ENCODE measurements at regions not wholly inside any gene's neighbourhood (a gene's known extent, or its start where the extent isn't known, plus 50 kb on each side); places are given as distances from the start of the nearest gene placed in this dataset.

DNA sequence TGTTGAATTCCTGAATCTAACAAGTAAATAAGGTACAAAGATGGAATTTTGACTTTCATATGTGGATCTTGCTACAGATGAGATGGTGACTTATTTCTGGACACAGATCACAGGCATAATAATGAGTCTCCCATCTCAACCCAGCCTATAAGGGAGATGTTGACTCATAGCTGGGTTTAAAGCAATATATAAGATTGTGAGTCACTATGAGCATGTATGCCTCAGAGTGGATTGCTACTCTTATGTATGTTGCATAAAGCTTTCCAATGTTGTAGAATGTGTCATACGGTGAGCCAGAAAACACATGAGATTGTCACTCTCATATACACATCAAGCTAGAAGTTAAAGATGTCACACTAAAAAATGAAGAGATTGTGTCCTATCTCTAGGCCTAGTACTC, 884.3 kb upstream of the TSPY4 start:
- no peak for ATAC-seq
- Histone ChIP-seq H3K4me1 (ENCODE audit: low read depth) (no peaks in the 10 kb centered on the region), H3K9me3 (no peaks in the 10 kb centered on the region), H3K36me3 (ENCODE audit: low read depth) (no peaks in the 10 kb centered on the region), H3K4me3 (no peak overlapping the region)
- TF ChIP-seq, protein P1, sequence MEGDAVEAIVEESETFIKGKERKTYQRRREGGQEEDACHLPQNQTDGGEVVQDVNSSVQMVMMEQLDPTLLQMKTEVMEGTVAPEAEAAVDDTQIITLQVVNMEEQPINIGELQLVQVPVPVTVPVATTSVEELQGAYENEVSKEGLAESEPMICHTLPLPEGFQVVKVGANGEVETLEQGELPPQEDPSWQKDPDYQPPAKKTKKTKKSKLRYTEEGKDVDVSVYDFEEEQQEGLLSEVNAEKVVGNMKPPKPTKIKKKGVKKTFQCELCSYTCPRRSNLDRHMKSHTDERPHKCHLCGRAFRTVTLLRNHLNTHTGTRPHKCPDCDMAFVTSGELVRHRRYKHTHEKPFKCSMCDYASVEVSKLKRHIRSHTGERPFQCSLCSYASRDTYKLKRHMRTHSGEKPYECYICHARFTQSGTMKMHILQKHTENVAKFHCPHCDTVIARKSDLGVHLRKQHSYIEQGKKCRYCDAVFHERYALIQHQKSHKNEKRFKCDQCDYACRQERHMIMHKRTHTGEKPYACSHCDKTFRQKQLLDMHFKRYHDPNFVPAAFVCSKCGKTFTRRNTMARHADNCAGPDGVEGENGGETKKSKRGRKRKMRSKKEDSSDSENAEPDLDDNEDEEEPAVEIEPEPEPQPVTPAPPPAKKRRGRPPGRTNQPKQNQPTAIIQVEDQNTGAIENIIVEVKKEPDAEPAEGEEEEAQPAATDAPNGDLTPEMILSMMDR (IDR thresholded peaks at IDR 0.05): no peak
- intact Hi-C loops (cut with DNase I, micrococcal nuclease): no loop called here
- DNase-seq: no peak

DNA sequence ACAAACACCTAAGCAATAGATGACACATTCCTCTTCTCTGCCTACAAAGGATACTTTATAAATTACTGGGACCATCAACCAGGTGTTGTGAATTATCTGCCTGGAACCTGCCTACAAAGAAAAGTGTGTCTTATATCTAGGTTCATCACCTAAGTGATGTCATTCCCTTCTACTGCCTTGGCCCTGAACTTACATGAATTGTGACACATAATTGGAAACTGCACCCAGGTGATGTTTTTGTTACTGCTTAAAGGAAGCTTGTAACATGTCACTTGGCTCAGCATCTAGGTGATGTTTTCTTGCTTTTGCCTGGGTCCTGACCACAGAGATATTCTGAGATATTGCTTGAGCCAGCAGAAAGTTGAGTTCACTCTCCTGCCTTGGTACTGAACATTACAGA, 870.5 kb upstream of the TSPY4 start:
- Histone ChIP-seq H3K4me1 (ENCODE audit: low read depth) (no peaks in the 10 kb centered on the region), H3K4me3 (no peak overlapping the region), H3K9me3 (no peaks in the 10 kb centered on the region), H3K36me3 (ENCODE audit: low read depth) (no peaks in the 10 kb centered on the region)
- intact Hi-C loops (cut with DNase I, micrococcal nuclease): no loop called here
- ATAC-seq (no peak), DNase-seq (no peak)
- TF ChIP-seq, protein P1 (IDR thresholded peaks at IDR 0.05): no peak

DNA sequence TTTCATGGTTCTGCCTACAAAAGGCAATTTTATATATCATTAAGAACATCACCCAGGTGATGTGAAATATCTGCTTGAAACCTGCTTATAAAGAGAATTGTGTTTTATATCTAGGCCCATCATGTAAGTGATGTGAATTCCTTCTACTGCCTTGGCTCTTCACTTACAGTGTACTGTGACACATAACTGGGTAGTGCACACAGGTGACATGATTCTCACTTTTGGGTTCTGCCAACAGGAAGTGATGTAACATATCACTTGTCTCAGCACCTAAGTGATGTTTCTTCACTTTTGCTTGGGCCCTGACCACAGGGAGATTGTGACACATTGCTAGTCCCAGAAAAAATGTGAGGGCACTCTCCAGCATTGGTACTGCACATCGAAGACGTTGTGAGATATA, 867.0 kb upstream of the TSPY4 start:
- DNase-seq (no peak), ATAC-seq (no peak)
- Histone ChIP-seq H3K4me1 (ENCODE audit: low read depth) (no peaks in the 10 kb centered on the region), H3K9me3 (no peaks in the 10 kb centered on the region), H3K4me3 (no peak overlapping the region), H3K36me3 (ENCODE audit: low read depth) (no peaks in the 10 kb centered on the region)
- intact Hi-C loops (cut with DNase I, micrococcal nuclease): no loop called here
- TF ChIP-seq, protein P1 (IDR thresholded peaks at IDR 0.05): no peak

DNA sequence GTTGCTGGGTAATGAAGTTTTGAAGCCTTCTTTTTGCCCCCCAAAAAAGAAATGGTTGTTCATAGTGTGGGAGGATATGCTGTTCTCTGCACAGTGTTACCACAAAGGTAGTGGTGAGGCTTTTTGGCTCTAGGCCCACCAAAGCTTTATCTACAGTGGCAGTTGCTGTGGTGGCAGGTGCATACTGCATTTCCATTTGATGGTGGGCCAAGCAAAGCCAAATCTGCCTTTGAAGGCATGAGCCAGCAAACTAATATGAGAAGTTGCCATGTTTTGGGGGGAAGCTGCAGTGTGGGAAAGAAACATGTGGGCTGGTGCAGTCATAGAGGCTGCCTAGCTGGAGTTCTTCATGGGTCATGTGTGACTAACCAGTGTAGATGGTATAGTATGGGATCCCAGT, 858.1 kb upstream of the TSPY4 start:
- no peaks in the 10 kb centered on the region for H3K4me1 ChIP-seq (ENCODE audit: low read depth)
- H3K9me3 ChIP-seq: no peaks in the 10 kb centered on the region
- H3K4me3 ChIP-seq: no peak overlapping the region
- ATAC-seq: no peak
- intact Hi-C loops (cut with DNase I, micrococcal nuclease): no loop called here
- H3K36me3 ChIP-seq (ENCODE audit: low read depth): no peaks in the 10 kb centered on the region
- TF ChIP-seq, protein P1 (IDR thresholded peaks at IDR 0.05): no peak
- DNase-seq: no peak

DNA sequence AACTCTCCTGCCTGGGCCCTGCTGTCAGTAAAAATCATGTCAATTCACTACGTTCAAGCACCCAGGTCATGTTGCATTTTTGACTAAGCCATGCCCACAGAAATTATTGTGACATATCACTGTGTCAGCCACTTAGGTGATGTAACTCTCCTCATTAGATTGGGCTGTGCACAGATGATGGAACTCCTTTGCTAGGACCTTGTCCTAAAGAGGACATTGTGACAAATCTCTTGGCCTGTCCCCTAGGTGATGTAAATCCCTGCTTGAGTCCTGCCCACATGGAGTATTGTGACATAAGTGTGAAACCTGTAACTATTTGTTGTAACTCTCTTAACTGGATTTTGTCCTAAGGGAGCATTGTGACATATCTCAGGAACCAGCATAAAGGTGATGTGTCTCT, 848.3 kb upstream of the TSPY4 start:
- Histone ChIP-seq H3K36me3 (ENCODE audit: low read depth) (no peaks in the 10 kb centered on the region), H3K4me1 (ENCODE audit: low read depth) (no peaks in the 10 kb centered on the region), H3K9me3 (no peaks in the 10 kb centered on the region), H3K4me3 (no peak overlapping the region)
- ATAC-seq (no peak), DNase-seq (no peak)
- intact Hi-C loops (cut with DNase I, micrococcal nuclease): no loop called here
- TF ChIP-seq, protein P1 (IDR thresholded peaks at IDR 0.05): no peak

DNA sequence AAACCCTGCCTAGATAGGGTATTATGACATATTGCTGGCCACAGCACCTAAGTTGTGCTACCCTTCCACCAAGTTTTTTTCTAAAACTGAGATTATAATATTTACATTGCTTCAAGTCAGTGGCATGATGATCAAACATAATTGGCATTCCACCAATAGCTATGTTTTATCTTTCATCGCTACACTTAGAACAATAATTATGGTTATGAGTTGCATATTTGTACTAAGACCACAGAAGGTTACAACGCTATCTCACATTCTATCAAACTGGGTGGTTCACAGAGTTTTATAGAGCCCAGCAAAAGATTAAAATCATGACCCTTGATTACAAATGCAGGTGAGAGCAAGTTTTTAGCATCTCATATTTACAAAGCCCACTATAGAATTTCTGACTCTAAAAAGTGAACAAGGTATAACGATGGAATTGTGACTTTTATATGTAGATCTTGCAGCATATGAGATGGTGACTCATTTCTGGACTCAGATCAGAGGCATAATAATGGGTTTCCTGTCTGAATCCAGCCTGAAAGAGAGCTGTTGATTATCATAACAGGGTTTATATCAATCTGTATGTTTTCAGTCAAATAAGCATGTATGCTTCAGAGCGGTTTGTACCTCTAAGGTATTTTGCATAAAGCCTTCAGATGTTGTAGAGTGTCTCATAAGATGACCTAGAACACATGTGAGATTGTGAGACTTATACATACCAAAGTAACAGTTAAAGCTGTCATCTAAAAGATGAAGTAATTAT, 847.2 kb upstream of the TSPY4 start:
- intact Hi-C loops (cut with DNase I, micrococcal nuclease): no loop called here
- H3K4me1 ChIP-seq (ENCODE audit: low read depth): no peaks in the 10 kb centered on the region
- ATAC-seq: no peak
- DNase-seq: no peak
- no peaks in the 10 kb centered on the region for H3K36me3 ChIP-seq (ENCODE audit: low read depth)
- no peaks in the 10 kb centered on the region for H3K9me3 ChIP-seq
- TF ChIP-seq, protein P1 (IDR thresholded peaks at IDR 0.05): no peak
- no peak overlapping the region for H3K4me3 ChIP-seq
